ENCODE measurements at regions not wholly inside any gene's neighbourhood (a gene's known extent, or its start where the extent isn't known, plus 50 kb on each side); places are given as distances from the start of the nearest gene placed in this dataset.

- H3K4me3 ChIP-seq (ENCODE audit: low read depth, low read length): no peak overlapping the region
- TF ChIP-seq, protein P1, sequence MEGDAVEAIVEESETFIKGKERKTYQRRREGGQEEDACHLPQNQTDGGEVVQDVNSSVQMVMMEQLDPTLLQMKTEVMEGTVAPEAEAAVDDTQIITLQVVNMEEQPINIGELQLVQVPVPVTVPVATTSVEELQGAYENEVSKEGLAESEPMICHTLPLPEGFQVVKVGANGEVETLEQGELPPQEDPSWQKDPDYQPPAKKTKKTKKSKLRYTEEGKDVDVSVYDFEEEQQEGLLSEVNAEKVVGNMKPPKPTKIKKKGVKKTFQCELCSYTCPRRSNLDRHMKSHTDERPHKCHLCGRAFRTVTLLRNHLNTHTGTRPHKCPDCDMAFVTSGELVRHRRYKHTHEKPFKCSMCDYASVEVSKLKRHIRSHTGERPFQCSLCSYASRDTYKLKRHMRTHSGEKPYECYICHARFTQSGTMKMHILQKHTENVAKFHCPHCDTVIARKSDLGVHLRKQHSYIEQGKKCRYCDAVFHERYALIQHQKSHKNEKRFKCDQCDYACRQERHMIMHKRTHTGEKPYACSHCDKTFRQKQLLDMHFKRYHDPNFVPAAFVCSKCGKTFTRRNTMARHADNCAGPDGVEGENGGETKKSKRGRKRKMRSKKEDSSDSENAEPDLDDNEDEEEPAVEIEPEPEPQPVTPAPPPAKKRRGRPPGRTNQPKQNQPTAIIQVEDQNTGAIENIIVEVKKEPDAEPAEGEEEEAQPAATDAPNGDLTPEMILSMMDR (IDR thresholded peaks at IDR 0.05; ENCODE audit: borderline replicate concordance, insufficient read depth, low read depth, low read length): no peak
Measured at GRCh38 chr1:191086910-191087309, 609.2 kb upstream of the BRINP3 start.

DNA sequence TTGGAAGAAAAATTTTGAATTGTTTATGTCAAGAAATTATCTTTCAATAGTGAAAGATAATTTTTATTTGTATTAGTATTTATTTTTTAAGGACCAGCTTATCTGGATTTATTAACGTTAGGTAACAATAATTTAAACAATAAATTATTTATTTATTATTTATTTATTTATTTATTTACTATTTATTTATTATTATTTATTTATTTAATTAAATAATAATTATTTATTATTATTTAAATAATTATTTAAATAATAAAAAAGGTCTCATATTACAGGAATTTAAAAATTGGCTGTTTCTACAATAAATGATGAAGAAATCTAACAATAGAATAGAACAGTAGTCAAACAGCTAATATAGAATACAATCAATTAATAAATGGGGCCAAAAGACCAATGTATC lies 618.7 kb upstream of the BRINP3 start:
- TF ChIP-seq, protein P1 (IDR thresholded peaks at IDR 0.05; ENCODE audit: borderline replicate concordance, insufficient read depth, low read depth, low read length): no peak
- H3K4me3 ChIP-seq (ENCODE audit: low read depth, low read length): no peak overlapping the region

DNA sequence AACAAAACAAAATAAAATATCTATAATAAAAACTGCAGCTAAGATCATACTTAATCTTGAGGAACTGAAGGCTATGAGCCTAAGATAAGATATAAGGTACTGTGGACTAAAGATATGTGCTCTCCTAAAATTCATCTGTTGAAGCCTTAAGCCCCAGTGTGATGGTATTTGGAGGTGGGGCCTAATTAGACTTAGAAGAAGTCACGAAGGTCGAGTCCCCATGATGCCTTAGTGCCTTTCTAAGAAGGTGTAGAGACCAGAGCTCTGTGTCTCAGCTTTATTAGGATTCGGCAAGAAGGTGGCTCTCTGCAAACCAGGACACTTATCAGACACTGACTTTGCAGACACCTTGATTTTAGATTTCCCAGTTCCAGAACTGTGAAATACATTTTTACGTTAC lies 622.0 kb upstream of the BRINP3 start:
- no peak overlapping the region for H3K4me3 ChIP-seq (ENCODE audit: low read depth, low read length)
- TF ChIP-seq, protein P1 (IDR thresholded peaks at IDR 0.05; ENCODE audit: borderline replicate concordance, insufficient read depth, low read depth, low read length): no peak

- TF ChIP-seq, protein P1 (IDR thresholded peaks at IDR 0.05; ENCODE audit: borderline replicate concordance, insufficient read depth, low read depth, low read length): no peak
- no peak overlapping the region for H3K4me3 ChIP-seq (ENCODE audit: low read depth, low read length)
Measured at GRCh38 chr1:191101960-191102359, 624.3 kb upstream of the BRINP3 start.

DNA sequence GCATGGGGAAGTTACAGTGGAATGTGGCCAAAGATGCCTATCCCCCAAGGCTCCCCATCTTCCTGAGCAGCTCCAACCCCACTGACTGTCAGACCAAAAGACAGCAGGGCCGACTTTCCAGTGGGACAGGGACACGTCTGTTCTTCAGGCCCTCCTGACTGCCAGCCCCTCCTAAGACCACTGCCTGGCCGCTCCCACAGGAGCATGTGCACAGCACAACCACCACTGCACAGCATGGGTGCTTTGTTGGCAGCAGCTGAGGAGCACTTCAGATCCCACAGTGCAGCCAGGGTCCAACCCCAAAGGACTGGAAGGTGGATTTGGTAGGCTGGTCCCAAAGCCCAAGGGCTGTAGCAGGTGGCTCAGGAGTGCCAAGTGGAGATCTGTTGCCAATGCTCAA lies 648.3 kb upstream of the BRINP3 start:
- TF ChIP-seq, protein P1 (IDR thresholded peaks at IDR 0.05; ENCODE audit: borderline replicate concordance, insufficient read depth, low read depth, low read length): no peak
- H3K4me3 ChIP-seq (ENCODE audit: low read depth, low read length): no peak overlapping the region

DNA sequence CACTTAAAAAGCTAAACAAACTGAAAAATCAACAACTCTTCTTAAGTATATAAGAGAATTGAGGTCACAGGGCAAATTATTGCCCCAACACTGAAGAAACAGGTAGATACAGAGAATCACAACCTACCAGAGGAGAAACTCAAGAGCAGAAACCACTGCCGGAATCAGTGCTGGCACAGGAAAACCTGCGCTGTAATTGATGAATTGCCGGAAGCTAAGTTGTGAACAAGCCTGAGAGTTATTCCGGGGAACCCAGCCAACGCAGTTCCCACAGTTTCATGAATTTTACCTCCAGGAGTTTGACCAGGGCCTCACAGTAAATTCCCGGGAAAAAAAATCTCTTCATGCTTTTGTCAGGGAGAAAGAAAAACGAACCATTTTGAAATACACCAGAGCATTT lies 657.1 kb upstream of the BRINP3 start:
- no peak overlapping the region for H3K4me3 ChIP-seq (ENCODE audit: low read depth, low read length)
- TF ChIP-seq, protein P1 (IDR thresholded peaks at IDR 0.05; ENCODE audit: borderline replicate concordance, insufficient read depth, low read depth, low read length): no peak

DNA sequence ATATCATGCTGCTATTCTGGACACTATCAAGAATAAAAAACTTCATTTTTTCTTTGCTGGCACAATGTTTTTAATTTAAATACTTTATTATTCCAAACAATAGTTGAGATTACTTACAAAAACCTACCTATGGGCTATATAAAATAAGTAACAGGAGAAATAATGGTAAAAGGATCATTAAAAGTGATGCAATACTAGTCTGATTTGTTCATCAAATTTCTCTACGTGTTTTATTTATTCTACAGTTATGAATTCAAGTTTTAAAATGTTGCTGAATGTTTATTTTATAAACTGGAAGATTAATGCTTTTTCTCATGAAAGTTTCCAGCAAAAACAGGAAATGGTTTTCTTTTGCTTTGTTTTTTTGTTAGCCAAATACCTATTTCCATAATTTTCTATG lies 662.4 kb upstream of the BRINP3 start:
- H3K4me3 ChIP-seq (ENCODE audit: low read depth, low read length): no peak overlapping the region
- TF ChIP-seq, protein P1 (IDR thresholded peaks at IDR 0.05; ENCODE audit: borderline replicate concordance, insufficient read depth, low read depth, low read length): no peak

All from GM12875 (cell line).